HL-60 (cell line): ENCODE measurements at regions not wholly inside any gene's neighbourhood (a gene's known extent, or its start where the extent isn't known, plus 50 kb on each side); places are given as distances from the start of the nearest gene placed in this dataset.

Source experiments
- DNase-seq, 2 experiments: peaks; one replicate each; pipeline ENCODE4 v3.0.0-alpha.2; 2010 to 2020; ENCODE audit warnings: low read depth in 1 of 2, low spot score in 1 of 2
- H3K27ac ChIP-seq: fragments of 250-450 bp; sonication (Bioruptor Pico); replicated peaks from 2 replicates; pipeline ENCODE4 v1.5.1; 2020; ENCODE audit warnings: mild to moderate bottlenecking, moderate library complexity
- H3K27me3 ChIP-seq: fragments of 250-450 bp; sonication (Bioruptor Pico); 2 replicates; pipeline ENCODE4 v1.5.1; 2021; ENCODE audit warnings: mild to moderate bottlenecking, moderate library complexity; ENCODE audit not compliant: insufficient read depth, poor library complexity, severe bottlenecking
- H3K4me3 ChIP-seq: replicated peaks from 2 replicates; pipeline ENCODE4 v1.5.1; 2011; ENCODE audit warnings: mild to moderate bottlenecking, control low read depth, low read length; ENCODE audit not compliant: insufficient read depth
- GABPA ChIP-seq: IDR thresholded peaks from 2 replicates; pipeline ENCODE4 v1.6.1; 2012; ENCODE audit warnings: low read depth
- POLR2AphosphoS5 ChIP-seq: IDR thresholded peaks from 2 replicates; pipeline ENCODE4 v1.6.1; 2012; ENCODE audit warnings: low read depth
- REST ChIP-seq: IDR thresholded peaks from 2 replicates; pipeline ENCODE4 v1.6.1; 2012; ENCODE audit warnings: low read depth; ENCODE audit not compliant: insufficient replicate concordance
- SPI1 ChIP-seq: IDR thresholded peaks from 2 replicates; pipeline ENCODE4 v1.6.1; 2012; ENCODE audit warnings: low read depth, mild to moderate bottlenecking, borderline replicate concordance
- TF ChIP-seq, protein P1 (sequence below): IDR thresholded peaks from one replicate; pipeline ENCODE4 v1.5.1; 2011; ENCODE audit warnings: low read length, control low read depth, inconsistent platforms; ENCODE audit not compliant: insufficient read depth

DNA sequence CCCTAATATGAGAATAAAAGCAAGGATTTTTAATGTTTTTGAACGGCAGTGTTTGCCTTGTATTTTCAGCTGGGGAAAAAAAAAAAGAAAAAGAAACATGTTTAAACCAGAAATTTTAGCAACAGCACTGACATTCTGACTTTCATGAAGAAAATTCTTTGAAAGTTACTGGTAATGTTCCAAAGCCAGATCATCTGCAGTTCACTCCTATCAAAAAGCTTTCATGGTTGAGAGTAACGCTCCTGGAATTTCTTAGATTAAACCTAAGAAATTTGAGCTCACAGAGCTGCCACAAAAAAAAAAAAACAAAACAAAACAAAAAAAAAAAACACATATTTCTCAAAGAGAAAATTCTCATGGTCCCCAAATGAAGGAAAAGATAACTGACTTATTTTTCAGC, 1106.7 kb downstream of the EFNB2 start:
- Histone ChIP-seq H3K4me3 (no peak overlapping the region), H3K27ac (no peak overlapping the region), H3K27me3 (no peaks in the 10 kb centered on the region)
- no peak for DNase-seq
- TF ChIP-seq, protein P1, sequence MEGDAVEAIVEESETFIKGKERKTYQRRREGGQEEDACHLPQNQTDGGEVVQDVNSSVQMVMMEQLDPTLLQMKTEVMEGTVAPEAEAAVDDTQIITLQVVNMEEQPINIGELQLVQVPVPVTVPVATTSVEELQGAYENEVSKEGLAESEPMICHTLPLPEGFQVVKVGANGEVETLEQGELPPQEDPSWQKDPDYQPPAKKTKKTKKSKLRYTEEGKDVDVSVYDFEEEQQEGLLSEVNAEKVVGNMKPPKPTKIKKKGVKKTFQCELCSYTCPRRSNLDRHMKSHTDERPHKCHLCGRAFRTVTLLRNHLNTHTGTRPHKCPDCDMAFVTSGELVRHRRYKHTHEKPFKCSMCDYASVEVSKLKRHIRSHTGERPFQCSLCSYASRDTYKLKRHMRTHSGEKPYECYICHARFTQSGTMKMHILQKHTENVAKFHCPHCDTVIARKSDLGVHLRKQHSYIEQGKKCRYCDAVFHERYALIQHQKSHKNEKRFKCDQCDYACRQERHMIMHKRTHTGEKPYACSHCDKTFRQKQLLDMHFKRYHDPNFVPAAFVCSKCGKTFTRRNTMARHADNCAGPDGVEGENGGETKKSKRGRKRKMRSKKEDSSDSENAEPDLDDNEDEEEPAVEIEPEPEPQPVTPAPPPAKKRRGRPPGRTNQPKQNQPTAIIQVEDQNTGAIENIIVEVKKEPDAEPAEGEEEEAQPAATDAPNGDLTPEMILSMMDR, result no peak
- TF ChIP-seq REST (no peak), SPI1 (no peak), POLR2AphosphoS5 (no peak), GABPA (no peak)

GRCh38 chr13:105426441-105426840, 1109.0 kb downstream of the EFNB2 start:
- Histone ChIP-seq H3K4me3 (no peak overlapping the region), H3K27ac (no peak overlapping the region), H3K27me3 (no peaks in the 10 kb centered on the region)
- TF ChIP-seq, protein P1, result no peak
- TF ChIP-seq REST (no peak), SPI1 (no peak), GABPA (no peak), POLR2AphosphoS5 (no peak)
- DNase-seq, result no peak

GRCh38 chr13:105414639-105415038, 1120.8 kb downstream of the EFNB2 start:
- no peak for DNase-seq
- H3K27me3 ChIP-seq, result no peaks in the 10 kb centered on the region
- no peak overlapping the region for H3K4me3 ChIP-seq
- TF ChIP-seq SPI1, result no peak
- no peak for TF ChIP-seq REST
- TF ChIP-seq GABPA, result no peak
- no peak for TF ChIP-seq POLR2AphosphoS5
- TF ChIP-seq, protein P1, result no peak
- H3K27ac ChIP-seq, result no peak overlapping the region
